K562 (cell line): ENCODE measurements at regions not wholly inside any gene's neighbourhood (a gene's known extent, or its start where the extent isn't known, plus 50 kb on each side); places are given as distances from the start of the nearest gene placed in this dataset.

Source experiments
- ATAC-seq: fragments of 200-7000 bp; cut with Tn5 transposase; 3 replicates; pipeline ENCODE4 v1.9.1; 2020; ENCODE audit warnings: moderate library complexity
- BruUV-seq: library from RNA; stranded (reverse); fragments of 400-500 nt; replicated peaks from 2 replicates; lab custom pipeline; 2021; lab: Mats Ljungman, UMichigan
- CTCF ChIA-PET: fragments of 300-600 bp; formaldehyde crosslinking; extraction: SDS; loops from one replicate; lab custom pipeline; 2021; ENCODE audit warnings: low intra/inter-chr PET ratio; lab: Yijun Ruan, JAX
- POLR2A ChIA-PET: fragments of 300-600, 350-650 bp; sonication (Branson Sonifier 250); formaldehyde crosslinking; extraction: SDS; loops from one replicate; lab custom pipeline; 2021; ENCODE audit warnings: antibody characterized with exemption, inconsistent platforms; lab: Yijun Ruan, JAX
- DNase-seq, 4 experiments: peaks; one replicate each; pipeline versions ENCODE4 v3.0.0 to v3.0.0-alpha.2; 2011 to 2018; ENCODE audit warnings: low spot score in 3 of 4, mixed read lengths in 3 of 4; ENCODE audit errors: extremely low read depth in 1 of 4
- FAIRE-seq: peaks from 2 replicates; lab custom pipeline; 2011; peaks lifted over from hg19 to GRCh38; lab: Jason Lieb, UNC
- H2AFZ ChIP-seq: 2 replicates; pipeline ENCODE4 v1.6.0; 2011; ENCODE audit warnings: low read depth, low read length, control low read depth, inconsistent platforms
- H3K27ac ChIP-seq: fragments of 200-600 bp; 3 replicates; pipeline ENCODE4 v1.8.0; 2011; ENCODE audit warnings: low read depth, mild to moderate bottlenecking, control low read depth, inconsistent platforms, low read length, moderate library complexity, mixed read lengths; ENCODE audit errors: extremely low read depth
- H3K27me3 ChIP-seq, 2 experiments: fragments of 300-600 bp in 1 of 2; 2 replicates in 1 of 2; 3 replicates in 1 of 2; pipeline versions ENCODE4 v1.6.0 to v1.8.0; 2011; ENCODE audit warnings: inconsistent platforms in 2 of 2, low read length in 2 of 2, mild to moderate bottlenecking in 1 of 2, mixed read lengths in 1 of 2, moderate library complexity in 1 of 2; ENCODE audit not compliant: control insufficient read depth in 2 of 2, insufficient read depth in 2 of 2
- H3K36me3 ChIP-seq: fragments of 300-600 bp; 3 replicates; pipeline ENCODE4 v1.8.0; 2011; ENCODE audit warnings: mild to moderate bottlenecking, low read length, inconsistent platforms; ENCODE audit not compliant: control insufficient read depth, insufficient read depth
- H3K4me1 ChIP-seq, 2 experiments: fragments of 200-600 bp in 1 of 2; replicated peaks in 1 of 2; 2 replicates in 1 of 2; 3 replicates in 1 of 2; pipeline versions ENCODE4 v1.5.1 to v1.8.0; 2011; ENCODE audit warnings: inconsistent platforms in 2 of 2, low read length in 2 of 2, mild to moderate bottlenecking in 1 of 2, mixed read lengths in 1 of 2, moderate library complexity in 1 of 2; ENCODE audit not compliant: control insufficient read depth in 2 of 2, insufficient read depth in 2 of 2
- H3K4me2 ChIP-seq: 2 replicates; pipeline ENCODE4 v1.6.1; 2011; ENCODE audit warnings: low read length, control low read depth, inconsistent platforms, mixed read lengths; ENCODE audit not compliant: insufficient read depth
- H3K4me3 ChIP-seq: fragments of 200-600 bp; sonication (generic), shearing (Covaris generic); 2 replicates; pipeline ENCODE4 v1.5.1; 2016; ENCODE audit warnings: control low read depth, inconsistent platforms
- H3K79me2 ChIP-seq: fragments of 200-600 bp; 3 replicates; pipeline ENCODE4 v1.8.0; 2011; ENCODE audit warnings: low read length, inconsistent platforms; ENCODE audit not compliant: control insufficient read depth, insufficient read depth
- H3K9ac ChIP-seq, 2 experiments: 2 replicates each; pipeline versions ENCODE4 v1.6.0 to v1.6.1; 2011; ENCODE audit warnings: low read depth in 2 of 2, low read length in 2 of 2, control low read depth in 1 of 2, inconsistent platforms in 1 of 2, mild to moderate bottlenecking in 1 of 2, mixed read lengths in 1 of 2; ENCODE audit not compliant: insufficient read depth in 1 of 2
- H3K9me1 ChIP-seq: one replicate; pipeline ENCODE4 v1.6.0; 2011; ENCODE audit warnings: inconsistent platforms, mild to moderate bottlenecking, low read length, moderate library complexity; ENCODE audit not compliant: control insufficient read depth, insufficient read depth
- H3K9me3 ChIP-seq: replicated peaks from 2 replicates; pipeline ENCODE4 v1.5.1; 2011; ENCODE audit warnings: low read depth, low read length, inconsistent platforms; ENCODE audit not compliant: control insufficient read depth, insufficient read depth
- H4K20me1 ChIP-seq: replicated peaks from 2 replicates; pipeline ENCODE4 v1.6.1; 2011; ENCODE audit warnings: low read length, inconsistent platforms, mixed read lengths; ENCODE audit not compliant: control insufficient read depth, insufficient read depth
- ADNP ChIP-seq: fragments of 200-800 bp; sonication (Bioruptor generic); IDR thresholded peaks from 2 replicates; pipeline ENCODE4 v1.6.1; 2016; ENCODE audit warnings: missing genetic modification characterization, missing compliant biosample characterization
- CHAMP1 ChIP-seq: fragments of 450-650 bp; IDR thresholded peaks from 2 replicates; pipeline ENCODE4 v1.6.1; 2016; ENCODE audit warnings: mild to moderate bottlenecking
- KAT7 ChIP-seq: sonication (generic); formaldehyde crosslinking; IDR thresholded peaks from 2 replicates; pipeline ENCODE4 v1.8.0; 2022; ENCODE audit warnings: missing genetic modification reagents, mild to moderate bottlenecking, borderline replicate concordance
- MAFF ChIP-seq: IDR thresholded peaks from 2 replicates; pipeline ENCODE4 v1.6.1; 2012; ENCODE audit warnings: low read length, improper control_type of control experiment
- MBD2 ChIP-seq: sonication (generic); IDR thresholded peaks from 2 replicates; pipeline ENCODE4 v1.6.1; 2016; ENCODE audit warnings: low read depth, borderline replicate concordance
- NCOR1 ChIP-seq: fragments of 450-650 bp; IDR thresholded peaks from 2 replicates; pipeline ENCODE4 v1.6.1; 2016; ENCODE audit warnings: mild to moderate bottlenecking, moderate library complexity
- RBM17 ChIP-seq: fragments of 200-400 bp; formaldehyde crosslinking; IDR thresholded peaks from 2 replicates; pipeline ENCODE4 v1.6.1; 2017; ENCODE audit warnings: low read depth, mild to moderate bottlenecking, low read length, borderline replicate concordance
- RFX1 ChIP-seq: fragments of 450-650 bp; IDR thresholded peaks from 2 replicates; pipeline ENCODE4 v1.6.1; 2016; ENCODE audit warnings: mild to moderate bottlenecking, moderate library complexity
- TAF1 ChIP-seq: IDR thresholded peaks from 2 replicates; pipeline ENCODE4 v1.6.1; 2011; ENCODE audit warnings: mild to moderate bottlenecking, low read length, moderate library complexity; ENCODE audit not compliant: insufficient read depth, control insufficient read depth, severe bottlenecking; ENCODE audit errors: extremely low read depth
- ZBTB33 ChIP-seq: sonication (generic); formaldehyde crosslinking; IDR thresholded peaks from 2 replicates; pipeline ENCODE4 v1.8.1; 2023; ENCODE audit warnings: mild to moderate bottlenecking, missing genetic modification reagents
- ZNF239 ChIP-seq: fragments of 250-450 bp; sonication (Bioruptor Pico); IDR thresholded peaks from 2 replicates; pipeline ENCODE4 v1.4.0; 2020; ENCODE audit warnings: mild to moderate bottlenecking
- ZNF445 ChIP-seq: fragments of 250-450 bp; sonication (Bioruptor Pico); IDR thresholded peaks from 2 replicates; pipeline ENCODE4 v1.4.0; 2020; ENCODE audit warnings: low read depth, mild to moderate bottlenecking, moderate library complexity
- ZNF79 ChIP-seq: fragments of 250-450 bp; sonication (Bioruptor Pico); IDR thresholded peaks from 2 replicates; pipeline ENCODE4 v1.4.0; 2020; ENCODE audit warnings: low read depth, mild to moderate bottlenecking, moderate library complexity
- in situ Hi-C: fragments of 300-500 bp; cut with MboI; formaldehyde crosslinking; loops from 4 replicates; pipeline ENCODE4 v1.15.0; 2018; ENCODE audit warnings: inconsistent platforms, mixed read lengths
- intact Hi-C: fragments of 100-400 bp; cut with micrococcal nuclease; formaldehyde crosslinking; loops from 2 replicates; pipeline ENCODE4 v1.14.2; 2022
- TF ChIP-seq, protein P1 (sequence below): sonication (generic); formaldehyde crosslinking; IDR thresholded peaks from 2 replicates; pipeline ENCODE4 v1.8.0; 2023; ENCODE audit warnings: mild to moderate bottlenecking, missing genetic modification reagents
- TF ChIP-seq, protein P2 (sequence below): fragments of 250-450 bp; sonication (Bioruptor Pico); IDR thresholded peaks from 2 replicates; pipeline ENCODE4 v1.6.1; 2021; ENCODE audit warnings: mild to moderate bottlenecking
- TF ChIP-seq, protein P3 (sequence below): IDR thresholded peaks from 2 replicates; pipeline ENCODE4 v1.6.1; 2012; ENCODE audit warnings: low read depth, low read length, improper control_type of control experiment, borderline replicate concordance

DNA sequence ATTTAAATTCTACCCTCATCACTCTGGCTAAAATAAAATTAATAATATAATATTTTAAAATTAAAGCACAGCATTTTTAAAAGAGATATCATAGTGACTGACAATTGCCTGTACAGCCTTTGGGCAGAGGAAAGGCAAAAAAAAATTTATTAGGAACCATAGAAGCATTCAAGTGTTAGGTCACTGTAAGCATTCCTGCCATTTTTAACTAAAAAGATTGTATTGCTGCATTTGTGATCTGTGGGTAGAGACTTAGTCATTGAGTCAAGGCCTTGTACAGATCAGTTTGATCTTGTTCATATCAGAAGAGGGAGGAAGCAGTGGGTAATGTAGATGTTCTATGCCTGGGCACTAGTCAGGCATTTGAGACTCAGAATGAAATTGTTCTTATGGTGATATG, 109.9 kb downstream of the LYPLAL1 start:
- no peaks in the 10 kb centered on the region for H3K9me1 ChIP-seq
- H2AFZ ChIP-seq: no peak overlapping the region
- H3K9me3 ChIP-seq: no peaks in the 10 kb centered on the region
- ChIA-PET POLR2A (no interaction called here), CTCF (no interaction called here)
- H3K4me1 ChIP-seq: no peaks in the 10 kb centered on the region
- no TSS peak for BruUV-seq
- FAIRE-seq (no peak), ATAC-seq (no peak), DNase-seq (no peak)
- no peak overlapping the region for H3K9ac ChIP-seq
- no peaks in the 10 kb centered on the region for H3K36me3 ChIP-seq
- H3K27me3 ChIP-seq: no peaks in the 10 kb centered on the region
- H3K4me3 ChIP-seq: no peak overlapping the region
- no peak overlapping the region for H3K4me2 ChIP-seq
- H3K79me2 ChIP-seq: no peaks in the 10 kb centered on the region
- no peak overlapping the region for H3K27ac ChIP-seq
- intact Hi-C loops (no loop called here), in situ Hi-C loops (no loop called here)
- H4K20me1 ChIP-seq: no peaks in the 10 kb centered on the region
- TF ChIP-seq RFX1 (no peak), TAF1 (no peak), RBM17 (no peak), ZNF445 (CRISPR knock-in tag) (no peak), ZBTB33 (no peak), NCOR1 (no peak), MAFF (no peak), MBD2 (no peak), ZNF239 (no peak), ZNF79 (CRISPR knock-in tag) (no peak), CHAMP1 (no peak), KAT7 (CRISPR knock-in tag) (no peak), ADNP (tag) (no peak)
- TF ChIP-seq, protein P1, sequence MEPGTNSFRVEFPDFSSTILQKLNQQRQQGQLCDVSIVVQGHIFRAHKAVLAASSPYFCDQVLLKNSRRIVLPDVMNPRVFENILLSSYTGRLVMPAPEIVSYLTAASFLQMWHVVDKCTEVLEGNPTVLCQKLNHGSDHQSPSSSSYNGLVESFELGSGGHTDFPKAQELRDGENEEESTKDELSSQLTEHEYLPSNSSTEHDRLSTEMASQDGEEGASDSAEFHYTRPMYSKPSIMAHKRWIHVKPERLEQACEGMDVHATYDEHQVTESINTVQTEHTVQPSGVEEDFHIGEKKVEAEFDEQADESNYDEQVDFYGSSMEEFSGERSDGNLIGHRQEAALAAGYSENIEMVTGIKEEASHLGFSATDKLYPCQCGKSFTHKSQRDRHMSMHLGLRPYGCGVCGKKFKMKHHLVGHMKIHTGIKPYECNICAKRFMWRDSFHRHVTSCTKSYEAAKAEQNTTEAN (CRISPR knock-in tag): no peak
- TF ChIP-seq, protein P2, sequence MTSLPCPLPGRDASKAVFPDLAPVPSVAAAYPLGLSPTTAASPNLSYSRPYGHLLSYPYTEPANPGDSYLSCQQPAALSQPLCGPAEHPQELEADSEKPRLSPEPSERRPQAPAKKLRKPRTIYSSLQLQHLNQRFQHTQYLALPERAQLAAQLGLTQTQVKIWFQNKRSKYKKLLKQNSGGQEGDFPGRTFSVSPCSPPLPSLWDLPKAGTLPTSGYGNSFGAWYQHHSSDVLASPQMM (CRISPR knock-in tag): no peak
- TF ChIP-seq, protein P3, sequence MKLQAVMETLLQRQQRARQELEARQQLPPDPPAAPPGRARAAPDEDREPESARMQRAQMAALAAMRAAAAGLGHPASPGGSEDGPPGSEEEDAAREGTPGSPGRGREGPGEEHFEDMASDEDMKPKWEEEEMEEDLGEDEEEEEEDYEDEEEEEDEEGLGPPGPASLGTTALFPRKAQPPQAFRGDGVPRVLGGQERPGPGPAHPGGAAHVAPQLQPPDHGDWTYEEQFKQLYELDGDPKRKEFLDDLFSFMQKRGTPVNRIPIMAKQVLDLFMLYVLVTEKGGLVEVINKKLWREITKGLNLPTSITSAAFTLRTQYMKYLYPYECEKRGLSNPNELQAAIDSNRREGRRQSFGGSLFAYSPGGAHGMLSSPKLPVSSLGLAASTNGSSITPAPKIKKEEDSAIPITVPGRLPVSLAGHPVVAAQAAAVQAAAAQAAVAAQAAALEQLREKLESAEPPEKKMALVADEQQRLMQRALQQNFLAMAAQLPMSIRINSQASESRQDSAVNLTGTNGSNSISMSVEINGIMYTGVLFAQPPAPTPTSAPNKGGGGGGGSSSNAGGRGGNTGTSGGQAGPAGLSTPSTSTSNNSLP: no peak
